ENCODE measurements at regions not wholly inside any gene's neighbourhood (a gene's known extent, or its start where the extent isn't known, plus 50 kb on each side); places are given as distances from the start of the nearest gene placed in this dataset.

DNA sequence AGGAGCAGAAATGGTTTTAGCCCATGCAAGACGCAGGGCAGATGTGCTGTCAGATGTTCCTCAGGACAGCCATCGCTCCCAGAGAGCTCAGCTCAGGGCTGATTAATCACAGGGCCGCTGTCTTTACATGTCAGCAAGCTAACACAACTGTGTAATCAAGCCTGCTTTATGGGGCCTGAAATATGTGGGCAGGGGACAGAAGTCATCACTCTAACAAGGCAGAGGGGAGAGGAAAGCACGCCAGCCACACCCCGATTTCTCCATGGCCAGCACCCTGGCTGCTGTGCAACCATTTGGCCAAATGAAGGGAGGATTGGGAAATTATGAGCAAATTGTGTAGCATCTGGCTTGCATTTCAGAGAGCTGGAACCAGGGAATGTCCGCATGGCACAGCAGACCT is 368.8 kb downstream of the NPHP4 start:
- TF ChIP-seq, protein P1, sequence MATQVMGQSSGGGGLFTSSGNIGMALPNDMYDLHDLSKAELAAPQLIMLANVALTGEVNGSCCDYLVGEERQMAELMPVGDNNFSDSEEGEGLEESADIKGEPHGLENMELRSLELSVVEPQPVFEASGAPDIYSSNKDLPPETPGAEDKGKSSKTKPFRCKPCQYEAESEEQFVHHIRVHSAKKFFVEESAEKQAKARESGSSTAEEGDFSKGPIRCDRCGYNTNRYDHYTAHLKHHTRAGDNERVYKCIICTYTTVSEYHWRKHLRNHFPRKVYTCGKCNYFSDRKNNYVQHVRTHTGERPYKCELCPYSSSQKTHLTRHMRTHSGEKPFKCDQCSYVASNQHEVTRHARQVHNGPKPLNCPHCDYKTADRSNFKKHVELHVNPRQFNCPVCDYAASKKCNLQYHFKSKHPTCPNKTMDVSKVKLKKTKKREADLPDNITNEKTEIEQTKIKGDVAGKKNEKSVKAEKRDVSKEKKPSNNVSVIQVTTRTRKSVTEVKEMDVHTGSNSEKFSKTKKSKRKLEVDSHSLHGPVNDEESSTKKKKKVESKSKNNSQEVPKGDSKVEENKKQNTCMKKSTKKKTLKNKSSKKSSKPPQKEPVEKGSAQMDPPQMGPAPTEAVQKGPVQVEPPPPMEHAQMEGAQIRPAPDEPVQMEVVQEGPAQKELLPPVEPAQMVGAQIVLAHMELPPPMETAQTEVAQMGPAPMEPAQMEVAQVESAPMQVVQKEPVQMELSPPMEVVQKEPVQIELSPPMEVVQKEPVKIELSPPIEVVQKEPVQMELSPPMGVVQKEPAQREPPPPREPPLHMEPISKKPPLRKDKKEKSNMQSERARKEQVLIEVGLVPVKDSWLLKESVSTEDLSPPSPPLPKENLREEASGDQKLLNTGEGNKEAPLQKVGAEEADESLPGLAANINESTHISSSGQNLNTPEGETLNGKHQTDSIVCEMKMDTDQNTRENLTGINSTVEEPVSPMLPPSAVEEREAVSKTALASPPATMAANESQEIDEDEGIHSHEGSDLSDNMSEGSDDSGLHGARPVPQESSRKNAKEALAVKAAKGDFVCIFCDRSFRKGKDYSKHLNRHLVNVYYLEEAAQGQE (IDR thresholded peaks at IDR 0.05; ENCODE audit: insufficient read depth in 1 of 2, low read depth in 2 of 2, low read length in 2 of 2): no peak
- TF ChIP-seq POLR2AphosphoS5 (IDR thresholded peaks at IDR 0.05; ENCODE audit: low read depth, low read length): no peak
- no peak for TF ChIP-seq FOXP2 (optimal IDR thresholded peaks at IDR 0.05; ENCODE audit: borderline replicate concordance, extremely low read depth, extremely low read length, insufficient read depth)
- no peak for TF ChIP-seq SIN3A (IDR thresholded peaks at IDR 0.05; ENCODE audit: borderline replicate concordance, insufficient read depth, low read length)
- TF ChIP-seq TAF1 (IDR thresholded peaks at IDR 0.05; ENCODE audit: borderline replicate concordance, insufficient read depth, low read length): no peak

DNA sequence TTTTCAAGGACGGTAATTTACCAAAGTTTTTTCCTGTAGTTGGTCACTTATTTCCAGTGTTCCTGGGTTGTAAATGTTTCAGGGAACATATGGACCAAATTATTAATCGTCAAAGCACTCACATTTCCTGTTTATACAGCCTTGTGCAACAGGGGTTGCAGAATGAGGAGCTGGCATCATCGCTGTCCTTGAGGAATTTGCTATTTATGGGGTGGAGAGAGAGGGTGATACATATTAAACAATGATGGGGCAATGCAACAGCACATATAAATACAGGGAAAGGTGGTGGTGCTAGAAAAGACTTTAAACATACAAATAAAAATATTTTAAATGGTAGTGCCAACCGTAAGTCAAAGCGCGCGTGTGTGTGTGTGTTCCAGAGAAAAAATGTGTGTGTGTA is 369.8 kb downstream of the NPHP4 start:
- TF ChIP-seq SIN3A (IDR thresholded peaks at IDR 0.05; ENCODE audit: borderline replicate concordance, insufficient read depth, low read length): no peak
- TF ChIP-seq FOXP2 (optimal IDR thresholded peaks at IDR 0.05; ENCODE audit: borderline replicate concordance, extremely low read depth, extremely low read length, insufficient read depth): no peak
- TF ChIP-seq, protein P1 (IDR thresholded peaks at IDR 0.05; ENCODE audit: insufficient read depth in 1 of 2, low read depth in 2 of 2, low read length in 2 of 2): no peak
- TF ChIP-seq TAF1 (IDR thresholded peaks at IDR 0.05; ENCODE audit: borderline replicate concordance, insufficient read depth, low read length): no peak
- TF ChIP-seq POLR2AphosphoS5 (IDR thresholded peaks at IDR 0.05; ENCODE audit: low read depth, low read length): no peak

DNA sequence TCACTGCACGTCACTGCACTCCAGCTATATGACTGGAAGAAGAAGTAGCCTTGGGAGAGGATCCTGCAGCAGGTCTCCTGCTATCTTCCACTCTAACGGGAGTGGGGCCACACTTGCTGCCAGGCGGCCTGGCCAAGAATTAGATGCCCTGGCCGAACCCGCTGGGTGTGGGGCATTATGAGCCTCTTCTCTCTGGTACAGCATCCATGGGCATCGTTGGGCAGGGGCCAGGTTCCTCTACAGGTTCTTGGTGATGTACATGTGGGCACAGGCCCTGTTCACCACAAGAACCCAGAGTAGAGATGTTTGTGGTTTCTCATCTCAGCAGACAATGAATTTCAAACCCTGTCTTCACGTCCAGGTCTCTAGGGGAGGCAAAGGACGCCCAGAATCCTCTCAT is 370.5 kb downstream of the NPHP4 start:
- TF ChIP-seq, protein P1 (IDR thresholded peaks at IDR 0.05; ENCODE audit: insufficient read depth in 1 of 2, low read depth in 2 of 2, low read length in 2 of 2): no peak
- TF ChIP-seq FOXP2 (optimal IDR thresholded peaks at IDR 0.05; ENCODE audit: borderline replicate concordance, extremely low read depth, extremely low read length, insufficient read depth): no peak
- TF ChIP-seq POLR2AphosphoS5 (IDR thresholded peaks at IDR 0.05; ENCODE audit: low read depth, low read length): no peak
- TF ChIP-seq SIN3A (IDR thresholded peaks at IDR 0.05; ENCODE audit: borderline replicate concordance, insufficient read depth, low read length): no peak
- no peak for TF ChIP-seq TAF1 (IDR thresholded peaks at IDR 0.05; ENCODE audit: borderline replicate concordance, insufficient read depth, low read length)

DNA sequence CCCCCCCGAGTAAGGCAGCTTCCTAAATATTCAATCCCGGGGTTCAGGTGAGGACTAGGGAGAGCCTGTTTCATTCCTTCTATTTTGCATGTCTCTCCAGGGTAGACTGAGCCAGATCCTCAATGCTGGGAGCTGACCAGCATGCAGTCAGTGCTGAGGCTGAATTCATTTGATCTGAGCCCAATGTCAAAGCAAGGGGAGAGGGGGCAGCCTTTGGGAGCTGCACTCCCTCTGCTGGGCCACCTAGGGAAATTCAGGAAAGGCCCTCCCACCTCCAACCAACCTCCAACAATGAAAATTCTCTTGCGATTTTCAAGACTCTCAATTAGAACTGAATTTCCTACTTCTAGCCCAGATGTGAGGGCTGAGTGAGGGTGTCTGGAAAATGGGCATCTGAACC is 371.2 kb downstream of the NPHP4 start:
- no peak for TF ChIP-seq TAF1 (IDR thresholded peaks at IDR 0.05; ENCODE audit: borderline replicate concordance, insufficient read depth, low read length)
- TF ChIP-seq, protein P1 (IDR thresholded peaks at IDR 0.05; ENCODE audit: insufficient read depth in 1 of 2, low read depth in 2 of 2, low read length in 2 of 2): peak in 1 of 2 experiments; percentile 76; a peak in 1 of 4 replicates
- TF ChIP-seq POLR2AphosphoS5 (IDR thresholded peaks at IDR 0.05; ENCODE audit: low read depth, low read length): no peak

DNA sequence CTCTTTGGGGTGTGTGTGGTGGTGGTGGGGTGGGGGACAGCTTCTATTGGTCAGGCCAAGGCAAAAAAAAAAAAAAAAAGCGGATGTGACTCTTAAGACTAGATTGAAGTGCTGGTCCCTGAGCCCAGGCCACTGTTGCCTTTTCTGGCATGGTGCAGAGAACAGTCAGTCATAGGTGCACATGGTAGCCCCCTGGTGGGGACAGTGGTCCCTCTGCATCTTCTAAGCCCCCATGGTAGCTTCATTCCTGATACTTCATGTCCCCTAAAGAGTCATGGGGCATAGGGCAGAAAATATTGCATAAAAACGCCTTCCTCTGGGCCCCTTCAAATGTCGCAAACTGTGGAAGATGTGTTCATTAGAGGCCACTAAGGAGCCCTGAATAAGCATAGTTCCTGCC is 371.8 kb downstream of the NPHP4 start:
- TF ChIP-seq FOXP2 (optimal IDR thresholded peaks at IDR 0.05; ENCODE audit: borderline replicate concordance, extremely low read depth, extremely low read length, insufficient read depth): no peak
- TF ChIP-seq TAF1 (IDR thresholded peaks at IDR 0.05; ENCODE audit: borderline replicate concordance, insufficient read depth, low read length): no peak
- TF ChIP-seq, protein P1 (IDR thresholded peaks at IDR 0.05; ENCODE audit: insufficient read depth in 1 of 2, low read depth in 2 of 2, low read length in 2 of 2): no peak
- no peak for TF ChIP-seq SIN3A (IDR thresholded peaks at IDR 0.05; ENCODE audit: borderline replicate concordance, insufficient read depth, low read length)
- TF ChIP-seq POLR2AphosphoS5 (IDR thresholded peaks at IDR 0.05; ENCODE audit: low read depth, low read length): no peak

Data from PFSK-1 (cell line).